SK-N-SH (cell line): ENCODE measurements at regions not wholly inside any gene's neighbourhood (a gene's known extent, or its start where the extent isn't known, plus 50 kb on each side); places are given as distances from the start of the nearest gene placed in this dataset.

Source experiments
- CTCF ChIA-PET: fragments of 300-600, 350-600 bp; formaldehyde crosslinking; extraction: SDS; loops from one replicate; lab custom pipeline; 2021; lab: Yijun Ruan, JAX
- POLR2A ChIA-PET: fragments of 350-600 bp; sonication (Branson Sonifier 250); formaldehyde crosslinking; extraction: SDS; loops from one replicate; lab custom pipeline; 2020; ENCODE audit warnings: antibody characterized with exemption, inconsistent platforms; lab: Yijun Ruan, JAX
- DNase-seq: peaks from one replicate; pipeline ENCODE4 v3.0.0; 2012
- H2AFZ ChIP-seq: fragments of 200-600 bp; sonication (generic); 2 replicates; pipeline ENCODE4 v1.8.1; 2016; ENCODE audit warnings: antibody characterized with exemption, mild to moderate bottlenecking, low read depth
- H3F3A ChIP-seq: fragments of 200-600 bp; sonication (generic); replicated peaks from 2 replicates; pipeline ENCODE3; 2016; ENCODE audit warnings: antibody characterized with exemption, mild to moderate bottlenecking; ENCODE audit not compliant: insufficient read depth
- H3K27ac ChIP-seq, 2 experiments: fragments of 200-500 bp in 1 of 2; fragments of 200-600 bp in 1 of 2; sonication (Bioruptor generic) in 1 of 2; sonication (generic), shearing (Covaris generic) in 1 of 2; 2 replicates each; pipeline versions ENCODE4 v1.5.1 to v1.6.1; 2014 to 2016; ENCODE audit warnings: low read depth in 2 of 2, inconsistent platforms in 1 of 2, low read length in 1 of 2, mild to moderate bottlenecking in 1 of 2, mixed read lengths in 1 of 2
- H3K27me3 ChIP-seq: fragments of 200-600 bp; sonication (generic), shearing (Covaris generic); 2 replicates; pipeline ENCODE4 v1.6.1; 2016; ENCODE audit warnings: mixed run types; ENCODE audit not compliant: insufficient read depth
- H3K36me3 ChIP-seq, 2 experiments: fragments of 200-500 bp in 1 of 2; fragments of 200-600 bp in 1 of 2; sonication (Bioruptor generic) in 1 of 2; sonication (generic) in 1 of 2; replicated peaks in 1 of 2; 2 replicates each; pipeline versions ENCODE3 to v1.5.1; 2014 to 2016; ENCODE audit warnings: low read length in 1 of 2, mild to moderate bottlenecking in 1 of 2; ENCODE audit not compliant: insufficient read depth in 2 of 2, control insufficient read depth in 1 of 2
- H3K4me1 ChIP-seq, 2 experiments: fragments of 200-500 bp in 1 of 2; fragments of 200-600 bp in 1 of 2; sonication (Bioruptor generic) in 1 of 2; sonication (generic), shearing (Covaris generic) in 1 of 2; 2 replicates each; pipeline versions ENCODE4 v1.5.1 to v1.6.1; 2014 to 2016; ENCODE audit warnings: low read depth in 1 of 2, low read length in 1 of 2, mixed run types in 1 of 2; ENCODE audit not compliant: insufficient read depth in 2 of 2, control insufficient read depth in 1 of 2
- H3K4me2 ChIP-seq: fragments of 200-600 bp; sonication (generic), shearing (Covaris generic); 2 replicates; pipeline ENCODE4 v1.6.1; 2017; ENCODE audit warnings: mixed run types
- H3K4me3 ChIP-seq, 2 experiments: fragments of 200-500 bp in 1 of 2; fragments of 200-600 bp in 1 of 2; sonication (Bioruptor generic) in 1 of 2; sonication (generic), shearing (Covaris generic) in 1 of 2; 2 replicates each; pipeline versions ENCODE4 v1.5.1 to v1.8.1; 2014 to 2016; ENCODE audit warnings: low read depth in 2 of 2, inconsistent platforms in 1 of 2, low read length in 1 of 2, mild to moderate bottlenecking in 1 of 2, mixed read lengths in 1 of 2, moderate library complexity in 1 of 2
- H3K79me2 ChIP-seq: fragments of 200-600 bp; sonication (generic); 2 replicates; pipeline ENCODE4 v1.8.1; 2017; ENCODE audit warnings: mild to moderate bottlenecking; ENCODE audit not compliant: insufficient read depth
- H3K9ac ChIP-seq: fragments of 200-600 bp; sonication (generic); 2 replicates; pipeline ENCODE4 v1.6.1; 2017; ENCODE audit warnings: mixed run types
- H3K9me2 ChIP-seq: fragments of 200-600 bp; sonication (generic); 2 replicates; pipeline ENCODE4 v1.6.1; 2017; ENCODE audit warnings: mixed run types
- H3K9me3 ChIP-seq: fragments of 200-600 bp; sonication (generic); 2 replicates; pipeline ENCODE4 v1.6.1; 2017; ENCODE audit warnings: mixed run types, mild to moderate bottlenecking, moderate library complexity
- H4K20me1 ChIP-seq: fragments of 200-600 bp; sonication (generic); 2 replicates; pipeline ENCODE4 v1.6.1; 2017; ENCODE audit warnings: mild to moderate bottlenecking, mixed run types; ENCODE audit not compliant: insufficient read depth
- CHD2 ChIP-seq: fragments of 150-350 bp; IDR thresholded peaks from 2 replicates; pipeline ENCODE4 v1.6.1; 2018; ENCODE audit warnings: low read length; ENCODE audit not compliant: partially characterized antibody
- EZH2phosphoT487 ChIP-seq: fragments of 200-600 bp; sonication (generic); IDR thresholded peaks from 2 replicates; pipeline ENCODE4 v1.6.1; 2017; ENCODE audit warnings: low read depth, mixed run types, mild to moderate bottlenecking, antibody characterized with exemption, moderate library complexity, borderline replicate concordance
- FOSL2 ChIP-seq: IDR thresholded peaks from 2 replicates; pipeline ENCODE4 v1.4.0; 2012; ENCODE audit warnings: low read depth, mild to moderate bottlenecking, moderate library complexity, borderline replicate concordance
- FOXJ3 ChIP-seq: sonication (generic); formaldehyde crosslinking; IDR thresholded peaks from 2 replicates; pipeline ENCODE4 v1.5.1; 2020; ENCODE audit warnings: mild to moderate bottlenecking, missing genetic modification reagents
- GABPA ChIP-seq: IDR thresholded peaks from 2 replicates; pipeline ENCODE4 v1.4.0; 2012; ENCODE audit warnings: low read depth, mild to moderate bottlenecking
- GATA2 ChIP-seq: sonication (generic); formaldehyde crosslinking; IDR thresholded peaks from 2 replicates; pipeline ENCODE4 v1.5.0; 2020; ENCODE audit warnings: mild to moderate bottlenecking, missing genetic modification reagents
- JUND ChIP-seq: IDR thresholded peaks from 2 replicates; pipeline ENCODE4 v1.4.0; 2012
- RCOR1 ChIP-seq: fragments of 150-350 bp; IDR thresholded peaks from 2 replicates; pipeline ENCODE4 v1.6.1; 2017; ENCODE audit warnings: antibody characterized with exemption, low read length
- RFX5 ChIP-seq: IDR thresholded peaks from 2 replicates; pipeline ENCODE4 v1.6.1; 2012; ENCODE audit warnings: mild to moderate bottlenecking, improper control_type of control experiment, low read length
- RXRA ChIP-seq: IDR thresholded peaks from 2 replicates; pipeline ENCODE4 v1.4.0; 2012; ENCODE audit warnings: low read depth, mild to moderate bottlenecking, borderline replicate concordance
- SIN3A ChIP-seq: IDR thresholded peaks from 2 replicates; pipeline ENCODE4 v1.6.1; 2012; ENCODE audit warnings: low read depth, mild to moderate bottlenecking, low read length, moderate library complexity, borderline replicate concordance
- SMC3 ChIP-seq: IDR thresholded peaks from 2 replicates; pipeline ENCODE4 v1.6.1; 2012; ENCODE audit warnings: low read depth, low read length, improper control_type of control experiment
- YY1 ChIP-seq: IDR thresholded peaks from 2 replicates; pipeline ENCODE4 v1.4.0; 2012; ENCODE audit warnings: low read depth, mild to moderate bottlenecking
- WGBS: methylation state at CpG from one replicate; pipeline ENCODE4 v1.1.6; 2017; ENCODE audit warnings: low lambda C conversion rate; 5-methylcytosine and 5-hydroxymethylcytosine counted together
- TF ChIP-seq, protein P1 (sequence below): fragments of 150-350 bp; IDR thresholded peaks from 2 replicates; pipeline ENCODE4 v1.6.1; 2016; ENCODE audit warnings: mild to moderate bottlenecking, low read depth, low read length
- TF ChIP-seq, protein P2 (sequence below): IDR thresholded peaks from 2 replicates; pipeline ENCODE4 v1.4.0; 2012; ENCODE audit warnings: low read depth, borderline replicate concordance
- TF ChIP-seq, protein P3 (sequence below): fragments of 200-600 bp; sonication (generic); IDR thresholded peaks from 2 replicates; pipeline ENCODE4 v1.6.1; 2017; ENCODE audit warnings: antibody characterized with exemption, mild to moderate bottlenecking, moderate library complexity
- TF ChIP-seq, protein P4 (sequence below): fragments of 150-350 bp; IDR thresholded peaks from 2 replicates; pipeline ENCODE4 v1.6.1; 2017; ENCODE audit warnings: antibody characterized with exemption, low read length, low read depth, borderline replicate concordance

DNA sequence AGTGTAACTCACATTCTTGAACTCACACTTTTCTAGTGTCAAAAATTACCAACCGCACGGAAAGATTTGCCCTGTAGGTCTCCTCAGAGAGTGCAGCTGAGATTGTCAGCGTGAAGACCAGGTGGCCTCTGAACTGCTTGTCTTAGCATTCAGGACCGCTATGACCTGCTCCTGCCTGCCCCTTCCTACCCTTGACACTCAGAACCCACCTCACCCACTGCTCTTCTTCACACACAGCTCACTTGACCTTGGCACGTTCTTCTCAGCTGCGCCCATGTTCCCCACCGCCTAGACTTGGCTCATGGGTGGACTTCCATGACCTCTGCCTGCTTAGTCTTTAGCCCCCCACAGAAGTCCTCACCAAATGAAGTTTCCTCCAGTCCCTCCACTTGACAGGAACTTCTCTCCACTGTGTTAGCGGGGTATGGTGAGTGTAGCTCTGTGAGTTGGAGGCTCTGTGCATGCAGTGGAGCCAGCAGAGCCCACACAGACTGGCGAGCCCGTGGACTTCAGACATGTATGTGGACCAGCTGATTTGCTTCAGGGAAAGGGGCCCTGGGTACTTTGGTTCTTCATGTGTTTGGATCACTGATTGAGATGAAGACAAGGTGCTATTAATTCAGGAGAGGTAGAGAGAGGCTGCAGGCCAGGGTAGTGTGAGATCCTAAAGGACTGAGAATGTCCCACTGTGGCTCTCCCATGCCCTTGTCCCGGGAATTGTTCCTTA is 221.3 kb downstream of the OPA1 start:
- DNase-seq, result no peak
- H3K9ac ChIP-seq, result no peak overlapping the region
- no peaks in the 10 kb centered on the region for H3K9me2 ChIP-seq
- H2AFZ ChIP-seq, result no peak overlapping the region
- no peak overlapping the region for H3K27ac ChIP-seq
- ChIA-PET POLR2A (no interaction called here), CTCF (no interaction called here)
- no peaks in the 10 kb centered on the region for H3F3A ChIP-seq
- no peak overlapping the region for H3K4me2 ChIP-seq
- no peak for TF ChIP-seq GABPA
- no peak for TF ChIP-seq RXRA
- TF ChIP-seq RCOR1, result no peak
- TF ChIP-seq, protein P1, sequence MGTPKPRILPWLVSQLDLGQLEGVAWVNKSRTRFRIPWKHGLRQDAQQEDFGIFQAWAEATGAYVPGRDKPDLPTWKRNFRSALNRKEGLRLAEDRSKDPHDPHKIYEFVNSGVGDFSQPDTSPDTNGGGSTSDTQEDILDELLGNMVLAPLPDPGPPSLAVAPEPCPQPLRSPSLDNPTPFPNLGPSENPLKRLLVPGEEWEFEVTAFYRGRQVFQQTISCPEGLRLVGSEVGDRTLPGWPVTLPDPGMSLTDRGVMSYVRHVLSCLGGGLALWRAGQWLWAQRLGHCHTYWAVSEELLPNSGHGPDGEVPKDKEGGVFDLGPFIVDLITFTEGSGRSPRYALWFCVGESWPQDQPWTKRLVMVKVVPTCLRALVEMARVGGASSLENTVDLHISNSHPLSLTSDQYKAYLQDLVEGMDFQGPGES, result no peak
- no peak for TF ChIP-seq JUND
- no peak for TF ChIP-seq FOXJ3 (CRISPR knock-in tag)
- TF ChIP-seq, protein P2, sequence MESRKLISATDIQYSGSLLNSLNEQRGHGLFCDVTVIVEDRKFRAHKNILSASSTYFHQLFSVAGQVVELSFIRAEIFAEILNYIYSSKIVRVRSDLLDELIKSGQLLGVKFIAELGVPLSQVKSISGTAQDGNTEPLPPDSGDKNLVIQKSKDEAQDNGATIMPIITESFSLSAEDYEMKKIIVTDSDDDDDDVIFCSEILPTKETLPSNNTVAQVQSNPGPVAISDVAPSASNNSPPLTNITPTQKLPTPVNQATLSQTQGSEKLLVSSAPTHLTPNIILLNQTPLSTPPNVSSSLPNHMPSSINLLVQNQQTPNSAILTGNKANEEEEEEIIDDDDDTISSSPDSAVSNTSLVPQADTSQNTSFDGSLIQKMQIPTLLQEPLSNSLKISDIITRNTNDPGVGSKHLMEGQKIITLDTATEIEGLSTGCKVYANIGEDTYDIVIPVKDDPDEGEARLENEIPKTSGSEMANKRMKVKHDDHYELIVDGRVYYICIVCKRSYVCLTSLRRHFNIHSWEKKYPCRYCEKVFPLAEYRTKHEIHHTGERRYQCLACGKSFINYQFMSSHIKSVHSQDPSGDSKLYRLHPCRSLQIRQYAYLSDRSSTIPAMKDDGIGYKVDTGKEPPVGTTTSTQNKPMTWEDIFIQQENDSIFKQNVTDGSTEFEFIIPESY, result no peak
- TF ChIP-seq SIN3A, result no peak
- no peak for TF ChIP-seq YY1
- TF ChIP-seq SMC3, result no peak
- no peak for TF ChIP-seq RFX5
- no peak for TF ChIP-seq FOSL2
- TF ChIP-seq EZH2phosphoT487, result no peak
- TF ChIP-seq, protein P3, sequence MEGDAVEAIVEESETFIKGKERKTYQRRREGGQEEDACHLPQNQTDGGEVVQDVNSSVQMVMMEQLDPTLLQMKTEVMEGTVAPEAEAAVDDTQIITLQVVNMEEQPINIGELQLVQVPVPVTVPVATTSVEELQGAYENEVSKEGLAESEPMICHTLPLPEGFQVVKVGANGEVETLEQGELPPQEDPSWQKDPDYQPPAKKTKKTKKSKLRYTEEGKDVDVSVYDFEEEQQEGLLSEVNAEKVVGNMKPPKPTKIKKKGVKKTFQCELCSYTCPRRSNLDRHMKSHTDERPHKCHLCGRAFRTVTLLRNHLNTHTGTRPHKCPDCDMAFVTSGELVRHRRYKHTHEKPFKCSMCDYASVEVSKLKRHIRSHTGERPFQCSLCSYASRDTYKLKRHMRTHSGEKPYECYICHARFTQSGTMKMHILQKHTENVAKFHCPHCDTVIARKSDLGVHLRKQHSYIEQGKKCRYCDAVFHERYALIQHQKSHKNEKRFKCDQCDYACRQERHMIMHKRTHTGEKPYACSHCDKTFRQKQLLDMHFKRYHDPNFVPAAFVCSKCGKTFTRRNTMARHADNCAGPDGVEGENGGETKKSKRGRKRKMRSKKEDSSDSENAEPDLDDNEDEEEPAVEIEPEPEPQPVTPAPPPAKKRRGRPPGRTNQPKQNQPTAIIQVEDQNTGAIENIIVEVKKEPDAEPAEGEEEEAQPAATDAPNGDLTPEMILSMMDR, result no peak
- TF ChIP-seq, protein P4, sequence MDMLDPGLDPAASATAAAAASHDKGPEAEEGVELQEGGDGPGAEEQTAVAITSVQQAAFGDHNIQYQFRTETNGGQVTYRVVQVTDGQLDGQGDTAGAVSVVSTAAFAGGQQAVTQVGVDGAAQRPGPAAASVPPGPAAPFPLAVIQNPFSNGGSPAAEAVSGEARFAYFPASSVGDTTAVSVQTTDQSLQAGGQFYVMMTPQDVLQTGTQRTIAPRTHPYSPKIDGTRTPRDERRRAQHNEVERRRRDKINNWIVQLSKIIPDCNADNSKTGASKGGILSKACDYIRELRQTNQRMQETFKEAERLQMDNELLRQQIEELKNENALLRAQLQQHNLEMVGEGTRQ, result no peak
- no peak for TF ChIP-seq GATA2 (CRISPR knock-in tag)
- TF ChIP-seq CHD2, result no peak
- H3K79me2 ChIP-seq, result no peaks in the 10 kb centered on the region
- 74% methylated on average over 10 of the region's 11 CpGs for WGBS
- H3K9me3 ChIP-seq, result no peaks in the 10 kb centered on the region
- H3K27me3 ChIP-seq, result no peaks in the 10 kb centered on the region; the same call in 1 of the 2 replicates
- no peak overlapping the region for H3K4me3 ChIP-seq
- H3K4me1 ChIP-seq, result peaks cover 0 to 8% of the 10 kb centered on the region in 2 experiments; a peak in 1 of 4 replicates
- H3K36me3 ChIP-seq, result no peaks in the 10 kb centered on the region
- no peaks in the 10 kb centered on the region for H4K20me1 ChIP-seq
